ENCODE measurements at regions not wholly inside any gene's neighbourhood (a gene's known extent, or its start where the extent isn't known, plus 50 kb on each side); places are given as distances from the start of the nearest gene placed in this dataset.
"Not testable (repeated sequence)": the region's sequence is repeated elsewhere in the genome, so short reads cannot be mapped to it uniquely, and the experiment has no call there.

GRCh38 chr5:101346906-101347305 lies 443.8 kb upstream of the ST8SIA4 start:
- Histone ChIP-seq H3K27ac (no peak overlapping the region), H3K36me3 (no peaks in the 10 kb centered on the region), H3K4me1 (no peaks in the 10 kb centered on the region), H3K4me3 (no peak overlapping the region), H3K9me3 (no peaks in the 10 kb centered on the region), H3K27me3 (no peaks in the 10 kb centered on the region)
- TF ChIP-seq EP300 (IDR thresholded peaks at IDR 0.05), result no peak
- TF ChIP-seq POLR2A (IDR thresholded peaks at IDR 0.05), result no peak
- TF ChIP-seq POLR2AphosphoS5 (IDR thresholded peaks at IDR 0.05), result no peak
- TF ChIP-seq, protein P1, sequence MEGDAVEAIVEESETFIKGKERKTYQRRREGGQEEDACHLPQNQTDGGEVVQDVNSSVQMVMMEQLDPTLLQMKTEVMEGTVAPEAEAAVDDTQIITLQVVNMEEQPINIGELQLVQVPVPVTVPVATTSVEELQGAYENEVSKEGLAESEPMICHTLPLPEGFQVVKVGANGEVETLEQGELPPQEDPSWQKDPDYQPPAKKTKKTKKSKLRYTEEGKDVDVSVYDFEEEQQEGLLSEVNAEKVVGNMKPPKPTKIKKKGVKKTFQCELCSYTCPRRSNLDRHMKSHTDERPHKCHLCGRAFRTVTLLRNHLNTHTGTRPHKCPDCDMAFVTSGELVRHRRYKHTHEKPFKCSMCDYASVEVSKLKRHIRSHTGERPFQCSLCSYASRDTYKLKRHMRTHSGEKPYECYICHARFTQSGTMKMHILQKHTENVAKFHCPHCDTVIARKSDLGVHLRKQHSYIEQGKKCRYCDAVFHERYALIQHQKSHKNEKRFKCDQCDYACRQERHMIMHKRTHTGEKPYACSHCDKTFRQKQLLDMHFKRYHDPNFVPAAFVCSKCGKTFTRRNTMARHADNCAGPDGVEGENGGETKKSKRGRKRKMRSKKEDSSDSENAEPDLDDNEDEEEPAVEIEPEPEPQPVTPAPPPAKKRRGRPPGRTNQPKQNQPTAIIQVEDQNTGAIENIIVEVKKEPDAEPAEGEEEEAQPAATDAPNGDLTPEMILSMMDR (IDR thresholded peaks at IDR 0.05), result no peak
- ATAC-seq, result no peak
- 57 to 90% methylated on average over 1 to 2 of the region's 4 CpGs for WGBS, 2 donors (ENCODE audit: low coverage in 1 of 2)

GRCh38 chr5:101346447-101346846 lies 443.4 kb upstream of the ST8SIA4 start:
- no peak overlapping the region for H3K4me3 ChIP-seq
- no peaks in the 10 kb centered on the region for H3K27me3 ChIP-seq
- TF ChIP-seq EP300 (IDR thresholded peaks at IDR 0.05) (no peak), POLR2A (IDR thresholded peaks at IDR 0.05) (no peak), POLR2AphosphoS5 (IDR thresholded peaks at IDR 0.05) (no peak)
- TF ChIP-seq, protein P1 (IDR thresholded peaks at IDR 0.05), result no peak
- H3K9me3 ChIP-seq, result no peaks in the 10 kb centered on the region
- no peak for ATAC-seq
- no peak overlapping the region for H3K27ac ChIP-seq
- no peaks in the 10 kb centered on the region for H3K36me3 ChIP-seq
- H3K4me1 ChIP-seq, result no peaks in the 10 kb centered on the region
- 79 to 100% methylated on average over 3 to 4 of the region's 8 CpGs for WGBS, 2 donors (ENCODE audit: low coverage in 1 of 2)

GRCh38 chr5:101338226-101338625 lies 435.1 kb upstream of the ST8SIA4 start:
- Histone ChIP-seq H3K4me1 (no peaks in the 10 kb centered on the region), H3K27me3 (no peaks in the 10 kb centered on the region), H3K4me3 (no peak overlapping the region), H3K9me3 (no peaks in the 10 kb centered on the region), H3K36me3 (no peaks in the 10 kb centered on the region), H3K27ac (no peak overlapping the region)
- WGBS, 2 donors (ENCODE audit: low coverage in 1 of 2), result 83 to 88% methylated on average over 2 of the region's 2 CpGs
- no peak for TF ChIP-seq POLR2AphosphoS5 (IDR thresholded peaks at IDR 0.05)
- TF ChIP-seq EP300 (IDR thresholded peaks at IDR 0.05), result no peak
- TF ChIP-seq, protein P1 (IDR thresholded peaks at IDR 0.05), result no peak
- TF ChIP-seq POLR2A (IDR thresholded peaks at IDR 0.05), result no peak
- ATAC-seq, result no peak

- TF ChIP-seq POLR2AphosphoS5 (IDR thresholded peaks at IDR 0.05) (no peak), POLR2A (IDR thresholded peaks at IDR 0.05) (no peak), EP300 (IDR thresholded peaks at IDR 0.05) (no peak)
- TF ChIP-seq, protein P1 (IDR thresholded peaks at IDR 0.05), result no peak
- no peaks in the 10 kb centered on the region for H3K4me1 ChIP-seq
- H3K36me3 ChIP-seq, result no peaks in the 10 kb centered on the region
- no peak overlapping the region for H3K4me3 ChIP-seq
- H3K27me3 ChIP-seq, result no peaks in the 10 kb centered on the region
- no peaks in the 10 kb centered on the region for H3K9me3 ChIP-seq
- H3K27ac ChIP-seq, result no peak overlapping the region
- 77 to 85% methylated on average over 1 of the region's 1 CpG for WGBS, 2 donors (ENCODE audit: low coverage in 1 of 2)
- no peak for ATAC-seq
Observed at GRCh38 chr5:101327816-101328215, 424.7 kb upstream of the ST8SIA4 start.

DNA sequence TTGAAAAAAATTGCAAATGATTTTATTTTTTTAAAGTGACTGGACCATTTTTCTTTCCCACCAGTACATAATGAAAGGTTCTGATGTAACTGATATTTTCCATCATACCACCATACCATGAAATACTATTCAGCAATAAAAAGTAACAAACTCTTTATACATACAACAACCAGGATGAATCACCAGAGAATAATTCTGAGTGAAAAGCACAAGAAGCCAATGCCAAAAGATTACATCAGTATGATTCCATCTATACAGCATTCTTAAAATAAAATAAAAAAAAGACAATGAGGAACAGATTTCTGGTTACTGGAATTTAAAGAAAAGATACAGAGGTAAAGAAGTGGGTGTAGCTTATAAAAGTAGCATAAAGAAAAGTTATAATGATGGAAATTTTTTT lies 423.7 kb upstream of the ST8SIA4 start:
- no peaks in the 10 kb centered on the region for H3K4me1 ChIP-seq
- ATAC-seq, result no peak
- H3K36me3 ChIP-seq, result no peaks in the 10 kb centered on the region
- no peaks in the 10 kb centered on the region for H3K27me3 ChIP-seq
- H3K9me3 ChIP-seq, result no peaks in the 10 kb centered on the region
- H3K27ac ChIP-seq, result no peak overlapping the region
- TF ChIP-seq POLR2A (IDR thresholded peaks at IDR 0.05), result no peak
- TF ChIP-seq POLR2AphosphoS5 (IDR thresholded peaks at IDR 0.05), result no peak
- TF ChIP-seq, protein P1 (IDR thresholded peaks at IDR 0.05), result no peak
- no peak for TF ChIP-seq EP300 (IDR thresholded peaks at IDR 0.05)
- no peak overlapping the region for H3K4me3 ChIP-seq

GRCh38 chr5:101316401-101316800 lies 413.3 kb upstream of the ST8SIA4 start:
- not testable (repeated sequence) for ATAC-seq, H3K9me3 ChIP-seq, H3K36me3 ChIP-seq, H3K27me3 ChIP-seq, H3K27ac ChIP-seq, H3K4me3 ChIP-seq, H3K4me1 ChIP-seq
- WGBS, 2 donors (ENCODE audit: low coverage in 1 of 2), result 79 to 88% methylated on average over 3 to 6 of the region's 7 CpGs
